HEK293 (cell line): ENCODE measurements at regions not wholly inside any gene's neighbourhood (a gene's known extent, or its start where the extent isn't known, plus 50 kb on each side); places are given as distances from the start of the nearest gene placed in this dataset.

ENCODE experiments used
- CTCF ChIA-PET: fragments of 350-600 bp; formaldehyde crosslinking; extraction: SDS; loops from one replicate; lab custom pipeline; 2021; ENCODE audit warnings: antibody characterized with exemption; lab: Yijun Ruan, JAX
- POLR2A ChIA-PET: fragments of 300-600 bp; formaldehyde crosslinking; extraction: SDS; loops from one replicate; lab custom pipeline; 2020; ENCODE audit warnings: antibody characterized with exemption, inconsistent platforms; lab: Yijun Ruan, JAX
- H3K27ac ChIP-seq: fragments of 200-500 bp; sonication (Bioruptor generic); 2 replicates; pipeline ENCODE4 v1.5.1; 2014; ENCODE audit warnings: low read depth, low read length, control low read depth, inconsistent platforms; ENCODE audit errors: extremely low read depth
- H3K36me3 ChIP-seq, 2 experiments: fragments of 200-500 bp in 1 of 2; sonication (Bioruptor generic) in 1 of 2; 1 replicate in 1 of 2; 2 replicates in 1 of 2; pipeline ENCODE4 v1.5.1; 2014 to 2017; ENCODE audit warnings: inconsistent platforms in 2 of 2, low read length in 2 of 2; ENCODE audit not compliant: control insufficient read depth in 2 of 2, insufficient read depth in 1 of 2
- H3K4me1 ChIP-seq: fragments of 200-500 bp; sonication (Bioruptor generic); 2 replicates; pipeline ENCODE4 v1.5.1; 2014; ENCODE audit warnings: mild to moderate bottlenecking, low read length, inconsistent platforms; ENCODE audit not compliant: control insufficient read depth, insufficient read depth
- H3K4me3 ChIP-seq: 2 replicates; pipeline ENCODE4 v1.5.1; 2011; ENCODE audit warnings: low read depth, mild to moderate bottlenecking, control low read depth, low read length, moderate library complexity
- H3K9me3 ChIP-seq: fragments of 200-500 bp; sonication (Bioruptor generic); 2 replicates; pipeline ENCODE4 v1.5.1; 2014; ENCODE audit warnings: low read depth, low read length, inconsistent platforms; ENCODE audit not compliant: control insufficient read depth, insufficient read depth
- BCL11A ChIP-seq: fragments of 450-650 bp; formaldehyde crosslinking; IDR thresholded peaks from 2 replicates; pipeline ENCODE4 v1.5.1; 2016; ENCODE audit warnings: low read depth, missing biosample characterization, missing genetic modification characterization
- EGR2 ChIP-seq: fragments of 450-650 bp; formaldehyde crosslinking; IDR thresholded peaks from 2 replicates; pipeline ENCODE4 v1.5.1; 2016; ENCODE audit warnings: low read depth, missing biosample characterization, missing genetic modification characterization
- GLIS1 ChIP-seq: fragments of 450-650 bp; formaldehyde crosslinking; IDR thresholded peaks from 2 replicates; pipeline ENCODE4 v1.5.1; 2016; ENCODE audit warnings: missing biosample characterization, missing genetic modification characterization
- KLF1 ChIP-seq: fragments of 450-650 bp; formaldehyde crosslinking; IDR thresholded peaks from 2 replicates; pipeline ENCODE4 v1.5.1; 2016; ENCODE audit warnings: missing biosample characterization, missing genetic modification characterization
- PRDM1 ChIP-seq: fragments of 450-650 bp; formaldehyde crosslinking; IDR thresholded peaks from 2 replicates; pipeline ENCODE4; 2016; ENCODE audit warnings: missing biosample characterization, missing genetic modification characterization
- SP2 ChIP-seq: fragments of 450-650 bp; formaldehyde crosslinking; IDR thresholded peaks from 2 replicates; pipeline ENCODE4 v1.5.1; 2016; ENCODE audit warnings: missing biosample characterization, missing genetic modification characterization
- TCF7L2 ChIP-seq: IDR thresholded peaks from 2 replicates; pipeline ENCODE4 v1.6.1; 2011; ENCODE audit warnings: low read depth, mild to moderate bottlenecking, inconsistent platforms, low read length, moderate library complexity, borderline replicate concordance
- YY2 ChIP-seq: fragments of 450-650 bp; formaldehyde crosslinking; IDR thresholded peaks from 2 replicates; pipeline ENCODE4 v1.5.1; 2016; ENCODE audit warnings: missing biosample characterization, missing genetic modification characterization
- ZFP69B ChIP-seq: fragments of 450-650 bp; formaldehyde crosslinking; IDR thresholded peaks from 2 replicates; pipeline ENCODE4 v1.5.1; 2016; ENCODE audit warnings: missing biosample characterization, missing genetic modification characterization
- ZNF112 ChIP-seq: fragments of 450-650 bp; formaldehyde crosslinking; IDR thresholded peaks from 2 replicates; pipeline ENCODE4 v1.5.0; 2017; ENCODE audit warnings: missing biosample characterization, missing genetic modification characterization
- ZNF146 ChIP-seq: fragments of 450-650 bp; formaldehyde crosslinking; IDR thresholded peaks from 2 replicates; pipeline ENCODE4 v1.5.1; 2016; ENCODE audit warnings: missing biosample characterization, missing genetic modification characterization
- ZNF658 ChIP-seq: fragments of 450-650 bp; formaldehyde crosslinking; IDR thresholded peaks from 2 replicates; pipeline ENCODE4; 2016; ENCODE audit warnings: missing biosample characterization, missing genetic modification characterization
- ZNF660 ChIP-seq: fragments of 450-650 bp; IDR thresholded peaks from 2 replicates; pipeline ENCODE4 v1.5.1; 2018; ENCODE audit warnings: missing biosample characterization, mild to moderate bottlenecking, missing genetic modification characterization
- ZNF76 ChIP-seq: fragments of 450-650 bp; formaldehyde crosslinking; IDR thresholded peaks from 2 replicates; pipeline ENCODE4; 2016; ENCODE audit warnings: low read depth, missing biosample characterization, missing genetic modification characterization, borderline replicate concordance
- ZNF837 ChIP-seq: fragments of 450-650 bp; formaldehyde crosslinking; IDR thresholded peaks from 2 replicates; pipeline ENCODE4 v1.5.1; 2016; ENCODE audit warnings: missing biosample characterization, missing genetic modification characterization
- TF ChIP-seq, protein P1 (sequence below): fragments of 450-650 bp; formaldehyde crosslinking; IDR thresholded peaks from 2 replicates; pipeline ENCODE4 v1.5.1; 2016; ENCODE audit warnings: missing biosample characterization, missing genetic modification characterization
- TF ChIP-seq, protein P2 (sequence below): fragments of 450-650 bp; formaldehyde crosslinking; IDR thresholded peaks from 2 replicates; pipeline ENCODE4 v1.5.1; 2016; ENCODE audit warnings: missing biosample characterization, missing genetic modification characterization
- TF ChIP-seq, protein P3 (sequence below): fragments of 450-650 bp; formaldehyde crosslinking; IDR thresholded peaks from 2 replicates; pipeline ENCODE4 v1.5.1; 2016; ENCODE audit warnings: missing biosample characterization, missing genetic modification characterization
- TF ChIP-seq, protein P4 (sequence below): fragments of 450-650 bp; formaldehyde crosslinking; IDR thresholded peaks from 2 replicates; pipeline ENCODE4 v1.5.1; 2017; ENCODE audit warnings: missing biosample characterization, missing genetic modification characterization

DNA sequence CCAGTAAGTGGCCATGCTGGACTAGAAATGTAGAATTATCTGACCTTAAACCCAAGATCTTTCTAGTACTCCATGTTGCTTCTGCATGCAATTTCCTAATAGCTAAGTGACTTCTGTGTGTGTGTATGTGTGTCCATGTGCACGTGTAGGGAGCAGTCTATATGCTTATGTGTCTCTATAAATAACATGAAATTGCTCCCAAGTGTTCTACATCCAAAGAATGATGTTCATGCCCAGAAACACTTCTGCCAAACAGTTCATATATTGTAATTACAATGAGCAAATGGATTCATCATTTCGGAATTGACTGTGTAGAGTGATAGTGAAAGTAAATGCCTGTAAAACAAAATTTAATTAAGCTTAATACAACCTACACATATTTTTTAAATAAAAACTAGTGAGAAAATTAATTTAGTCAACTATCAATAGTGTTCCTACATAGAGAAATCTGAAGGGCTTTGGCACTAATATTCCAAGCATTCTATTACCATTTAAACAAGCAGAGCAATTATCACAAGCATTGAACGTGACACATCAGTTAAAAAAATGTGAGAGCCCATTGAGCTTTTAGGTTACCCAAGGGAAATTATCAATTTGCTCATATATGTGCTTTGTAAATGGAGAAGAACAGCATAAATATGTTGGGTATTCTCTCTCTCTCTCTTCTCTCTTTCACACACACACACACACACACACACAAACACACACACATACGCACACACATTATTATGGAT lies 1067.4 kb downstream of the CNTNAP5 start:
- H3K9me3 ChIP-seq: no peaks in the 10 kb centered on the region
- ChIA-PET POLR2A (no interaction called here), CTCF (interaction anchor here (0.6 kb wide), 1 partner anchor 101 kb away, joined by 6 read pairs; no protein-coding TSS in a partner anchor)
- no peak overlapping the region for H3K27ac ChIP-seq
- no peaks in the 10 kb centered on the region for H3K36me3 ChIP-seq
- no peak overlapping the region for H3K4me3 ChIP-seq
- H3K4me1 ChIP-seq: no peaks in the 10 kb centered on the region
- no peak for TF ChIP-seq ZNF660 (tag by site-specific recombination)
- no peak for TF ChIP-seq EGR2 (tag by site-specific recombination)
- TF ChIP-seq ZNF146 (tag by site-specific recombination): no peak
- no peak for TF ChIP-seq GLIS1 (tag by site-specific recombination)

- CTCF ChIA-PET: interaction anchor here (0.7 kb wide), 1 partner anchor 113 kb away, joined by 3 read pairs; no protein-coding TSS in a partner anchor
- TF ChIP-seq, protein P1, sequence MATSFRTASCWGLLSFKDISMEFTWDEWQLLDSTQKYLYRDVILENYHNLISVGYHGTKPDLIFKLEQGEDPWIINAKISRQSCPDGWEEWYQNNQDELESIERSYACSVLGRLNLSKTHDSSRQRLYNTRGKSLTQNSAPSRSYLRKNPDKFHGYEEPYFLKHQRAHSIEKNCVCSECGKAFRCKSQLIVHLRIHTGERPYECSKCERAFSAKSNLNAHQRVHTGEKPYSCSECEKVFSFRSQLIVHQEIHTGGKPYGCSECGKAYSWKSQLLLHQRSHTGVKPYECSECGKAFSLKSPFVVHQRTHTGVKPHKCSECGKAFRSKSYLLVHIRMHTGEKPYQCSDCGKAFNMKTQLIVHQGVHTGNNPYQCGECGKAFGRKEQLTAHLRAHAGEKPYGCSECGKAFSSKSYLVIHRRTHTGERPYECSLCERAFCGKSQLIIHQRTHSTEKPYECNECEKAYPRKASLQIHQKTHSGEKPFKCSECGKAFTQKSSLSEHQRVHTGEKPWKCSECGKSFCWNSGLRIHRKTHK (tag by site-specific recombination): no peak
- TF ChIP-seq ZNF112 (tag by site-specific recombination): no peak
- no peak for TF ChIP-seq GLIS1 (tag by site-specific recombination)
- TF ChIP-seq PRDM1 (tag by site-specific recombination): peak; percentile 71; the same call in 1 of the 2 replicates
- TF ChIP-seq, protein P2, sequence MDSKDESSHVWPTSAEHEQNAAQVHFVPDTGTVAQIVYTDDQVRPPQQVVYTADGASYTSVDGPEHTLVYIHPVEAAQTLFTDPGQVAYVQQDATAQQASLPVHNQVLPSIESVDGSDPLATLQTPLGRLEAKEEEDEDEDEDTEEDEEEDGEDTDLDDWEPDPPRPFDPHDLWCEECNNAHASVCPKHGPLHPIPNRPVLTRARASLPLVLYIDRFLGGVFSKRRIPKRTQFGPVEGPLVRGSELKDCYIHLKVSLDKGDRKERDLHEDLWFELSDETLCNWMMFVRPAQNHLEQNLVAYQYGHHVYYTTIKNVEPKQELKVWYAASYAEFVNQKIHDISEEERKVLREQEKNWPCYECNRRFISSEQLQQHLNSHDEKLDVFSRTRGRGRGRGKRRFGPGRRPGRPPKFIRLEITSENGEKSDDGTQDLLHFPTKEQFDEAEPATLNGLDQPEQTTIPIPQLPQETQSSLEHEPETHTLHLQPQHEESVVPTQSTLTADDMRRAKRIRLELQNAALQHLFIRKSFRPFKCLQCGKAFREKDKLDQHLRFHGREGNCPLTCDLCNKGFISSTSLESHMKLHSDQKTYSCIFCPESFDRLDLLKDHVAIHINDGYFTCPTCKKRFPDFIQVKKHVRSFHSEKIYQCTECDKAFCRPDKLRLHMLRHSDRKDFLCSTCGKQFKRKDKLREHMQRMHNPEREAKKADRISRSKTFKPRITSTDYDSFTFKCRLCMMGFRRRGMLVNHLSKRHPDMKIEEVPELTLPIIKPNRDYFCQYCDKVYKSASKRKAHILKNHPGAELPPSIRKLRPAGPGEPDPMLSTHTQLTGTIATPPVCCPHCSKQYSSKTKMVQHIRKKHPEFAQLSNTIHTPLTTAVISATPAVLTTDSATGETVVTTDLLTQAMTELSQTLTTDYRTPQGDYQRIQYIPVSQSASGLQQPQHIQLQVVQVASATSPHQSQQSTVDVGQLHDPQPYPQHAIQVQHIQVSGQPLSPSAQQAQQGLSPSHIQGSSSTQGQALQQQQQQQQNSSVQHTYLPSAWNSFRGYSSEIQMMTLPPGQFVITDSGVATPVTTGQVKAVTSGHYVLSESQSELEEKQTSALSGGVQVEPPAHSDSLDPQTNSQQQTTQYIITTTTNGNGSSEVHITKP (tag by site-specific recombination): no peak
- H3K4me3 ChIP-seq: no peak overlapping the region
- POLR2A ChIA-PET: no interaction called here
- no peak overlapping the region for H3K27ac ChIP-seq
- H3K4me1 ChIP-seq: no peaks in the 10 kb centered on the region
- no peaks in the 10 kb centered on the region for H3K36me3 ChIP-seq
- no peaks in the 10 kb centered on the region for H3K9me3 ChIP-seq
Observed at GRCh38 chr2:125095826-125096225, 1070.7 kb downstream of the CNTNAP5 start.

GRCh38 chr2:125106710-125107109 lies 1081.6 kb downstream of the CNTNAP5 start:
- no peaks in the 10 kb centered on the region for H3K9me3 ChIP-seq
- ChIA-PET POLR2A (no interaction called here), CTCF (no interaction called here)
- H3K4me3 ChIP-seq: no peak overlapping the region
- H3K4me1 ChIP-seq: no peaks in the 10 kb centered on the region
- TF ChIP-seq ZNF76 (tag by site-specific recombination) (no peak), TCF7L2 (no peak), ZFP69B (tag by site-specific recombination) (no peak), ZNF837 (tag by site-specific recombination) (no peak), YY2 (tag by site-specific recombination) (no peak), BCL11A (no peak), ZNF658 (no peak), SP2 (tag by site-specific recombination) (no peak), KLF1 (tag by site-specific recombination) (no peak)
- TF ChIP-seq, protein P3, sequence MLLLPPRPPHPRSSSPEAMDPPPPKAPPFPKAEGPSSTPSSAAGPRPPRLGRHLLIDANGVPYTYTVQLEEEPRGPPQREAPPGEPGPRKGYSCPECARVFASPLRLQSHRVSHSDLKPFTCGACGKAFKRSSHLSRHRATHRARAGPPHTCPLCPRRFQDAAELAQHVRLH (tag by site-specific recombination): no peak
- TF ChIP-seq, protein P4, sequence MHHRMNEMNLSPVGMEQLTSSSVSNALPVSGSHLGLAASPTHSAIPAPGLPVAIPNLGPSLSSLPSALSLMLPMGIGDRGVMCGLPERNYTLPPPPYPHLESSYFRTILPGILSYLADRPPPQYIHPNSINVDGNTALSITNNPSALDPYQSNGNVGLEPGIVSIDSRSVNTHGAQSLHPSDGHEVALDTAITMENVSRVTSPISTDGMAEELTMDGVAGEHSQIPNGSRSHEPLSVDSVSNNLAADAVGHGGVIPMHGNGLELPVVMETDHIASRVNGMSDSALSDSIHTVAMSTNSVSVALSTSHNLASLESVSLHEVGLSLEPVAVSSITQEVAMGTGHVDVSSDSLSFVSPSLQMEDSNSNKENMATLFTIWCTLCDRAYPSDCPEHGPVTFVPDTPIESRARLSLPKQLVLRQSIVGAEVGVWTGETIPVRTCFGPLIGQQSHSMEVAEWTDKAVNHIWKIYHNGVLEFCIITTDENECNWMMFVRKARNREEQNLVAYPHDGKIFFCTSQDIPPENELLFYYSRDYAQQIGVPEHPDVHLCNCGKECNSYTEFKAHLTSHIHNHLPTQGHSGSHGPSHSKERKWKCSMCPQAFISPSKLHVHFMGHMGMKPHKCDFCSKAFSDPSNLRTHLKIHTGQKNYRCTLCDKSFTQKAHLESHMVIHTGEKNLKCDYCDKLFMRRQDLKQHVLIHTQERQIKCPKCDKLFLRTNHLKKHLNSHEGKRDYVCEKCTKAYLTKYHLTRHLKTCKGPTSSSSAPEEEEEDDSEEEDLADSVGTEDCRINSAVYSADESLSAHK (tag by site-specific recombination): no peak
- H3K27ac ChIP-seq: no peak overlapping the region
- H3K36me3 ChIP-seq: no peaks in the 10 kb centered on the region
